ENCODE measurements at regions not wholly inside any gene's neighbourhood (a gene's known extent, or its start where the extent isn't known, plus 50 kb on each side); places are given as distances from the start of the nearest gene placed in this dataset.

DNA sequence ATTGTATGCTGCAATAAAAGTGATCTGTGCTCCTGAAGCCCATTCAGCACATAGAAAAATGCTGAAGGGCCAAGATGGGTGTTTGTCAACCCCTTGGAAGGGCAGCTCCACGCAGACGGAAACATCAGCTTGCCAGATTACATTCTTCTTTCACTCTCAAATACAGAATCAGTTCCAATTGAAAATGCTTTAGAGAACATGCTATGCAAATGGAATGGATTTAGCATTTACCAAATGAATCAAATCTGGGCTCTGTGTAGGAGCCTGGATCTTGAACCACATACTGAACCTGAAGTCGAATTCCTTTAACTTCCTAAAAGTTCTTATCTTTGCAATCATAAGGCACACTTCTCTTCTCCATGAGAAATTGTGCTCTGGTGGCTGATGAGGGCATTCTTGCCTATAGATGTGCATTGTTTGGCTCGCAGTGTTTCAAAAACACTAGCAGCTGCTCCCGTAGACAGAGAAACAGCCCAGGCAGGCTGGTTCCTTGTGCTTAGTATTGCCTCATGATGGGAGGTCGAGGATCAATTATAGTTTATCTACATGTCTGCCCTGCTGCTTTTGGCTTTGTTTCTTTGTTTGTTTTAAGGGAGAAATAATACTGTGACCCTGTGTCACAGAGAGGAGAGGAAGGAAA is 489.8 kb upstream of the FLRT2 start:
- Histone ChIP-seq H3K9me3 (replicated peaks in 1 of 3) (no peaks in the 10 kb centered on the region), H3K27me3 (no peaks in the 10 kb centered on the region), H3K27ac (no peak overlapping the region), H3K36me3 (replicated peaks in 1 of 2) (no peaks in the 10 kb centered on the region), H3K4me3 (no peak overlapping the region), H3K4me1 (replicated peaks in 1 of 2) (peaks cover 0 to 5% of the 10 kb centered on the region in 2 donors)
- DNase-seq, result no peak
- 68 to 73% (median 70%) methylated on average over 6 of the region's 6 CpGs for WGBS, 4 donors
- intact Hi-C loops (cut with DNase I), result no loop called here
- TF ChIP-seq CTCF (IDR thresholded peaks at IDR 0.05) (no peak), POLR2A (IDR thresholded peaks at IDR 0.05) (no peak)

- no peak for DNase-seq
- no peaks in the 10 kb centered on the region for H3K27me3 ChIP-seq
- no peaks in the 10 kb centered on the region for H3K36me3 ChIP-seq (replicated peaks in 1 of 2)
- intact Hi-C loops (cut with DNase I), result no loop called here
- peaks cover 0 to 5% of the 10 kb centered on the region in 2 donors for H3K4me1 ChIP-seq (replicated peaks in 1 of 2)
- H3K9me3 ChIP-seq (replicated peaks in 1 of 3), result no peaks in the 10 kb centered on the region
- no peak overlapping the region for H3K4me3 ChIP-seq
- no peak for TF ChIP-seq POLR2A (IDR thresholded peaks at IDR 0.05)
- no peak for TF ChIP-seq CTCF (IDR thresholded peaks at IDR 0.05)
- no peak overlapping the region for H3K27ac ChIP-seq
These were observed 488.3 kb upstream of the FLRT2 start for GRCh38 chr14:85041618-85042017.

GRCh38 chr14:85042301-85042700 is 487.6 kb upstream of the FLRT2 start:
- WGBS, 4 donors, result 75 to 93% (median 86%) methylated on average over 1 of the region's 1 CpG
- H3K4me3 ChIP-seq, result no peak overlapping the region

GRCh38 chr14:85050180-85050579 is 479.8 kb upstream of the FLRT2 start:
- 71 to 84% (median 75%) methylated on average over 1 of the region's 1 CpG for WGBS, 4 donors
- intact Hi-C loops (cut with DNase I), result no loop called here

More at GRCh38 chr14:85042301-85042700, 487.6 kb upstream of the FLRT2 start:
- Histone ChIP-seq H3K36me3 (replicated peaks in 1 of 2) (no peaks in the 10 kb centered on the region), H3K27me3 (no peaks in the 10 kb centered on the region), H3K4me1 (replicated peaks in 1 of 2) (peaks cover 0 to 5% of the 10 kb centered on the region in 2 donors), H3K9me3 (replicated peaks in 1 of 3) (no peaks in the 10 kb centered on the region), H3K27ac (no peak overlapping the region)
- no peak for DNase-seq
- TF ChIP-seq POLR2A (IDR thresholded peaks at IDR 0.05) (no peak), CTCF (IDR thresholded peaks at IDR 0.05) (no peak)
- intact Hi-C loops (cut with DNase I), result no loop called here

More at GRCh38 chr14:85050180-85050579, 479.8 kb upstream of the FLRT2 start:
- H3K9me3 ChIP-seq (replicated peaks in 1 of 3), result no peaks in the 10 kb centered on the region
- H3K27ac ChIP-seq, result no peak overlapping the region
- TF ChIP-seq CTCF (IDR thresholded peaks at IDR 0.05) (no peak), POLR2A (IDR thresholded peaks at IDR 0.05) (no peak)
- H3K4me3 ChIP-seq, result no peak overlapping the region
- H3K27me3 ChIP-seq, result no peaks in the 10 kb centered on the region
- H3K36me3 ChIP-seq (replicated peaks in 1 of 2), result no peaks in the 10 kb centered on the region
- H3K4me1 ChIP-seq (replicated peaks in 1 of 2), result no peaks in the 10 kb centered on the region
- no peak for DNase-seq
